ENCODE measurements at regions not wholly inside any gene's neighbourhood (a gene's known extent, or its start where the extent isn't known, plus 50 kb on each side); places are given as distances from the start of the nearest gene placed in this dataset.

DNA sequence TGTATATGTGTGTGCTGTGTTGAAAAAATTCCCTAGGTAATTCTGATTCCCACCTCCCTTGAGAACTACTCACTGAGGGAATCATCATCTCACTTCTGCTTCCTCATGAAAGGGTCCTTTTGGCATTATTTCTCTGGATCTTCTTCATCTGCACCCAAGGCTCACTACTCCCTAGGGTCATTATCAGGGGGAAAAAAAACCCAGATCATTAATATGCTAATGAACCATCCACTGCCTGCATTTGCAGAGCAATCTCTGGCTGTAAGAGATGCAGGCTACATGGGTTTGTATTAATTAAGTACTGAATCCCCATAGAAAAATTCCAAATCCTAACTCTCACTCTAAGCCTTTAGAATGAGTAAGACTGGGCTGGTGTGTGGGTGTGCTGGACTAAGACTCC is 68.0 kb upstream of the IGFBP5 start:
- Histone ChIP-seq H3K36me3 (ENCODE audit: insufficient read depth, low read length) (no peaks in the 10 kb centered on the region), H3K9me2 (ENCODE audit: insufficient read depth, low read length) (no peaks in the 10 kb centered on the region), H3K9me3 (ENCODE audit: low read length) (no peaks in the 10 kb centered on the region), H3K27ac (ENCODE audit: low read length) (no peak overlapping the region), H3F3A (ENCODE audit: insufficient read depth, low read length, poor library complexity, severe bottlenecking) (no peaks in the 10 kb centered on the region), H2AFZ (ENCODE audit: low read depth, low read length) (no peak overlapping the region), H3K9ac (ENCODE audit: low read length) (no peak overlapping the region), H3K4me2 (ENCODE audit: low read length) (no peak overlapping the region), H3K79me2 (replicated peaks; ENCODE audit: insufficient read depth, low read length) (no peaks in the 10 kb centered on the region), H4K20me1 (ENCODE audit: insufficient read depth) (no peaks in the 10 kb centered on the region), H3K27me3 (ENCODE audit: insufficient read depth, low read depth, low read length) (no peaks in the 10 kb centered on the region), H3K4me3 (ENCODE audit: low read length) (no peak overlapping the region)
- TF ChIP-seq MXI1 (conservative IDR thresholded peaks at IDR 0.05; ENCODE audit: poor library complexity, severe bottlenecking) (no peak), EP300 (conservative IDR thresholded peaks at IDR 0.05; ENCODE audit: poor library complexity, severe bottlenecking) (no peak), EZH2 (IDR thresholded peaks at IDR 0.05; ENCODE audit: borderline replicate concordance, insufficient read depth, low read length, poor library complexity, severe bottlenecking) (no peak), RAD21 (conservative IDR thresholded peaks at IDR 0.05) (no peak), POLR2AphosphoS5 (IDR thresholded peaks at IDR 0.05) (no peak), SMC3 (conservative IDR thresholded peaks at IDR 0.05; ENCODE audit: poor library complexity) (no peak), TAF1 (IDR thresholded peaks at IDR 0.05; ENCODE audit: low read depth) (no peak)
- TF ChIP-seq, protein P1, sequence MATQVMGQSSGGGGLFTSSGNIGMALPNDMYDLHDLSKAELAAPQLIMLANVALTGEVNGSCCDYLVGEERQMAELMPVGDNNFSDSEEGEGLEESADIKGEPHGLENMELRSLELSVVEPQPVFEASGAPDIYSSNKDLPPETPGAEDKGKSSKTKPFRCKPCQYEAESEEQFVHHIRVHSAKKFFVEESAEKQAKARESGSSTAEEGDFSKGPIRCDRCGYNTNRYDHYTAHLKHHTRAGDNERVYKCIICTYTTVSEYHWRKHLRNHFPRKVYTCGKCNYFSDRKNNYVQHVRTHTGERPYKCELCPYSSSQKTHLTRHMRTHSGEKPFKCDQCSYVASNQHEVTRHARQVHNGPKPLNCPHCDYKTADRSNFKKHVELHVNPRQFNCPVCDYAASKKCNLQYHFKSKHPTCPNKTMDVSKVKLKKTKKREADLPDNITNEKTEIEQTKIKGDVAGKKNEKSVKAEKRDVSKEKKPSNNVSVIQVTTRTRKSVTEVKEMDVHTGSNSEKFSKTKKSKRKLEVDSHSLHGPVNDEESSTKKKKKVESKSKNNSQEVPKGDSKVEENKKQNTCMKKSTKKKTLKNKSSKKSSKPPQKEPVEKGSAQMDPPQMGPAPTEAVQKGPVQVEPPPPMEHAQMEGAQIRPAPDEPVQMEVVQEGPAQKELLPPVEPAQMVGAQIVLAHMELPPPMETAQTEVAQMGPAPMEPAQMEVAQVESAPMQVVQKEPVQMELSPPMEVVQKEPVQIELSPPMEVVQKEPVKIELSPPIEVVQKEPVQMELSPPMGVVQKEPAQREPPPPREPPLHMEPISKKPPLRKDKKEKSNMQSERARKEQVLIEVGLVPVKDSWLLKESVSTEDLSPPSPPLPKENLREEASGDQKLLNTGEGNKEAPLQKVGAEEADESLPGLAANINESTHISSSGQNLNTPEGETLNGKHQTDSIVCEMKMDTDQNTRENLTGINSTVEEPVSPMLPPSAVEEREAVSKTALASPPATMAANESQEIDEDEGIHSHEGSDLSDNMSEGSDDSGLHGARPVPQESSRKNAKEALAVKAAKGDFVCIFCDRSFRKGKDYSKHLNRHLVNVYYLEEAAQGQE (IDR thresholded peaks at IDR 0.05; ENCODE audit: borderline replicate concordance), result no peak
- TF ChIP-seq, protein P2, sequence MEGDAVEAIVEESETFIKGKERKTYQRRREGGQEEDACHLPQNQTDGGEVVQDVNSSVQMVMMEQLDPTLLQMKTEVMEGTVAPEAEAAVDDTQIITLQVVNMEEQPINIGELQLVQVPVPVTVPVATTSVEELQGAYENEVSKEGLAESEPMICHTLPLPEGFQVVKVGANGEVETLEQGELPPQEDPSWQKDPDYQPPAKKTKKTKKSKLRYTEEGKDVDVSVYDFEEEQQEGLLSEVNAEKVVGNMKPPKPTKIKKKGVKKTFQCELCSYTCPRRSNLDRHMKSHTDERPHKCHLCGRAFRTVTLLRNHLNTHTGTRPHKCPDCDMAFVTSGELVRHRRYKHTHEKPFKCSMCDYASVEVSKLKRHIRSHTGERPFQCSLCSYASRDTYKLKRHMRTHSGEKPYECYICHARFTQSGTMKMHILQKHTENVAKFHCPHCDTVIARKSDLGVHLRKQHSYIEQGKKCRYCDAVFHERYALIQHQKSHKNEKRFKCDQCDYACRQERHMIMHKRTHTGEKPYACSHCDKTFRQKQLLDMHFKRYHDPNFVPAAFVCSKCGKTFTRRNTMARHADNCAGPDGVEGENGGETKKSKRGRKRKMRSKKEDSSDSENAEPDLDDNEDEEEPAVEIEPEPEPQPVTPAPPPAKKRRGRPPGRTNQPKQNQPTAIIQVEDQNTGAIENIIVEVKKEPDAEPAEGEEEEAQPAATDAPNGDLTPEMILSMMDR (IDR thresholded peaks at IDR 0.05; ENCODE audit: poor library complexity, severe bottlenecking), result no peak

DNA sequence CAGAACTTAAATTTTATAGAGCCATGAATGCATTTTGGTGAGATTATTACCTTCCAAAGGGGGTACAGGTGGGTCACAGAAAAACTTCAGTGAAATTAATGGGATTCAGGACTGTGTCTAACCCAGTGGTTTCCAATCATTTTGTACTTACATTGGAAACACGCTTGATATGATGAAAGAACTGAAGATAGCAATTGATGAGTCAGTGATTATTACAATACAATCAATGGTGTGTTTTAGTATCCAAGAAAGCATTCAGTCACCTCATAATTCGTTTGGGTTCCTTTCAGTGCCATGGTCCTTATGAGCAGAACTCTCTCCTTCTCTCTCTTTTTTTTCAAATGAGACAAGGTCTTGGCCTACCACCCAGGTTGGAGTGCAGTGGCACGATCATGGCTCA is 66.5 kb upstream of the IGFBP5 start:
- no peak overlapping the region for H3K27ac ChIP-seq (ENCODE audit: low read length)
- no peaks in the 10 kb centered on the region for H3K9me2 ChIP-seq (ENCODE audit: insufficient read depth, low read length)
- no peak overlapping the region for H3K4me2 ChIP-seq (ENCODE audit: low read length)
- TF ChIP-seq POLR2AphosphoS5 (IDR thresholded peaks at IDR 0.05), result no peak
- no peaks in the 10 kb centered on the region for H3K9me3 ChIP-seq (ENCODE audit: low read length)
- H2AFZ ChIP-seq (ENCODE audit: low read depth, low read length), result no peak overlapping the region
- no peak overlapping the region for H3K4me3 ChIP-seq (ENCODE audit: low read length)
- H3K9ac ChIP-seq (ENCODE audit: low read length), result no peak overlapping the region
- no peaks in the 10 kb centered on the region for H3K27me3 ChIP-seq (ENCODE audit: insufficient read depth, low read depth, low read length)
- H3K79me2 ChIP-seq (replicated peaks; ENCODE audit: insufficient read depth, low read length), result no peaks in the 10 kb centered on the region
- no peaks in the 10 kb centered on the region for H3K36me3 ChIP-seq (ENCODE audit: insufficient read depth, low read length)
- H3F3A ChIP-seq (ENCODE audit: insufficient read depth, low read length, poor library complexity, severe bottlenecking), result no peaks in the 10 kb centered on the region
- no peaks in the 10 kb centered on the region for H4K20me1 ChIP-seq (ENCODE audit: insufficient read depth)

DNA sequence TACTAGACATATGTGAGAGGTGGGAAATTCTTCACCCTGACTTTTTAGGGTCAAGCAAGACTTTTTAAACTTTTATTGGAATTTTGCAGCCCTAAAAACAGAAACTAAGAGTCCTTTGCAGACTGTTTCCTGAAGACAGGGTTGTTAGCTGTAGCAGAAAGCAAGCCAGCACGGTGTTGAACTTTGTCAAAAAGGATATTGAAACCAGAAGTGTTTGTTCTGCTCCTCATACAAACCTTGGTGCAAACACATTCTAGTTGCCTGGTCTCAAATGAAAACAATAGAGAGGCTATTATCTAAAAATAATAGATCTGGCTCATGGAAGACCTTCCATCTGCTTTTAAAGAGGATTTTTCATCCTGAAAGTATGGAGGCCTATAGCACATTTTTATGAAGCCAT is 65.8 kb upstream of the IGFBP5 start:
- no peak overlapping the region for H3K4me3 ChIP-seq (ENCODE audit: low read length)
- no peak overlapping the region for H2AFZ ChIP-seq (ENCODE audit: low read depth, low read length)
- no peak overlapping the region for H3K9ac ChIP-seq (ENCODE audit: low read length)
- H3K9me2 ChIP-seq (ENCODE audit: insufficient read depth, low read length), result no peaks in the 10 kb centered on the region
- H3K27me3 ChIP-seq (ENCODE audit: insufficient read depth, low read depth, low read length), result no peaks in the 10 kb centered on the region
- no peak overlapping the region for H3K4me2 ChIP-seq (ENCODE audit: low read length)
- H3K79me2 ChIP-seq (replicated peaks; ENCODE audit: insufficient read depth, low read length), result no peaks in the 10 kb centered on the region
- no peak for TF ChIP-seq SMC3 (conservative IDR thresholded peaks at IDR 0.05; ENCODE audit: poor library complexity)
- no peak for TF ChIP-seq MXI1 (conservative IDR thresholded peaks at IDR 0.05; ENCODE audit: poor library complexity, severe bottlenecking)
- TF ChIP-seq EP300 (conservative IDR thresholded peaks at IDR 0.05; ENCODE audit: poor library complexity, severe bottlenecking), result no peak
- TF ChIP-seq RAD21 (conservative IDR thresholded peaks at IDR 0.05), result no peak
- H3K27ac ChIP-seq (ENCODE audit: low read length), result no peak overlapping the region
- H4K20me1 ChIP-seq (ENCODE audit: insufficient read depth), result no peaks in the 10 kb centered on the region
- H3K9me3 ChIP-seq (ENCODE audit: low read length), result no peaks in the 10 kb centered on the region
- no peaks in the 10 kb centered on the region for H3F3A ChIP-seq (ENCODE audit: insufficient read depth, low read length, poor library complexity, severe bottlenecking)
- no peaks in the 10 kb centered on the region for H3K36me3 ChIP-seq (ENCODE audit: insufficient read depth, low read length)

Measured in neural cell (in vitro differentiated cells).